ENCODE measurements at regions not wholly inside any gene's neighbourhood (a gene's known extent, or its start where the extent isn't known, plus 50 kb on each side); places are given as distances from the start of the nearest gene placed in this dataset.

DNA sequence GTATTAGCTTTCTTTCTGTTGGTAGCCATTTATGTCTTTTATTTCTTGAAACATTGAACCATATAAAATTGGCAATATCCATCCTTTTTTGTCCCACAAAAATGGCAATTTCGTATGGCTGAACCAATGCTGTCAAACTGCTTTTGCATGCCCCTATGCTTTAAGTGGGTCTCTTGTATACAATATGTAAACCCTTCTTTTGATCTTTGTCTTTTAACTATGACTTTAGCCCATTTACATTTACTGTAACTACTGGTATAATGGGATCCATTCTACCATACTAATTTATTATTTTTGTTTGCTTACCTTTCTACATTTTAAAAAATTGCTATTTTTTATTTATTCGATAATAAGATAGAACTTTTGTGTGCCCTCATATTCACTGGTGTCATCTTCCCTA, 93.4 kb downstream of the TENT4A start:
- TF ChIP-seq CTCF (IDR thresholded peaks at IDR 0.05) = no peak
- no peaks in the 10 kb centered on the region for H3K4me1 ChIP-seq
- no peak overlapping the region for H3K27ac ChIP-seq
- H3K4me3 ChIP-seq = no peak overlapping the region
- DNase-seq (ENCODE audit: low spot score) = no peak
- no peaks in the 10 kb centered on the region for H3K36me3 ChIP-seq
- peaks cover 0 to 14% of the 10 kb centered on the region in 2 donors for H3K9me3 ChIP-seq
- no peaks in the 10 kb centered on the region for H3K27me3 ChIP-seq

GRCh38 chr5:6808462-6808861, 95.2 kb downstream of the TENT4A start:
- DNase-seq (ENCODE audit: low spot score) = no peak

DNA sequence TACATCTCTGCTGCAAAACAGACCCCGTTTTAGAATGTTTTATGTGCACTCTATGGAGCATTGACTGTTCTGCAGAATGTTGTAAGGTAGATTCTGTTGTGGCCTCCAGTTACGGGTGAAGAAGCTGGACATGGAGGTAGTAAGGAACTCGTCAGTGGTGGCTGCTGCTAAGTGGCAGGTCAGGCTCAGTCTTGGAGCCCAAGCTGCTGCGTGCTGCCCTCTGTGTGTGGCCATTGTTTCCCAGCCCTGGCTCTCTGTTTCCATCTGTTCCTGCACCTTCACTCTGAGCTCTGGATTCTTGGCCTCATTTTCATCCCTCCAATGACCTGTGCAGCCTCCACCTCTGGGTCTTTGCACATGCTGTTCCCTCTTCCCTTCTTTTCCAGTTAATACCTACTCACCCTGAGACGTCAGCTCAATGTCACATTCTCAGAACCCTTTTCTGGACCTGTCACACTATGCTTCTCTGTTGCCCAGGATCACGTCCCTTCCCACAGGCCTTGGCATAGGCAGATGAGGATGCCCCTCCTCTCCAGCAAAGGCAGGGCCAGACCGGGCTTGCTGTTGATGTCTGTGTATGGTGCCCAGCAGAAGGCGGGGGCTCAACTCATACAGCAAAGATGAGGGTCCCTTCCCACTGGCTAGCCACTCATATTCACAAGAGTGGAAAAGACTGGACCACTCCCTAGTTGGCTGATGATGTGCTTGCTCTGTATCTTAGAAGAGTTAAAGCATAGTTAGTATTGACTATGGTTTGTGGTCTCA, 97.6 kb downstream of the TENT4A start:
- H3K9me3 ChIP-seq = peaks cover 0 to 14% of the 10 kb centered on the region in 2 donors

More at GRCh38 chr5:6808462-6808861, 95.2 kb downstream of the TENT4A start:
- TF ChIP-seq CTCF (IDR thresholded peaks at IDR 0.05) = no peak
- H3K9me3 ChIP-seq = peaks cover 0 to 14% of the 10 kb centered on the region in 2 donors
- H3K27ac ChIP-seq = no peak overlapping the region
- H3K4me1 ChIP-seq = no peaks in the 10 kb centered on the region
- H3K27me3 ChIP-seq = no peaks in the 10 kb centered on the region
- H3K4me3 ChIP-seq = no peak overlapping the region
- no peaks in the 10 kb centered on the region for H3K36me3 ChIP-seq

DNA sequence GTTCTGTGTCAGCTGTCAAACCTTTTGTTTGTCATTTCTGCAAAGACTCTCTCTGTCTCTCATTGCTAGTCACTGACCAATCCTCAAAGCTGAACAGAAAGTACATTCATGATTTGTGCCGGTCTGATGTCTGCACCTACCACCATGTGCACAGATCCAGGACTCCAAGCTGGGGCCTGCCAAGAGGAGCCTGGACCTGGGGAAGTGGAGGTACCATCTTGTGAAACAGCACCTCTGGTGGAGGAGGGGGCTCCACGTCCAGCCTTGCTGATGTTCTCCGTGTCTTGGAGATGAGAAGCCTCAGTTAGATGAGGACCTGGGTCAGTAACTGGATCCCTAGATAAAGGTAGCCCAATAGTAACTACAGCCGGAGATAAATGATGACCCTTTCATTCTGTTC, 98.9 kb downstream of the TENT4A start:
- TF ChIP-seq CTCF (IDR thresholded peaks at IDR 0.05) = no peak
- Histone ChIP-seq H3K4me1 (no peaks in the 10 kb centered on the region), H3K27me3 (no peaks in the 10 kb centered on the region)

More for the DNA sequence above, 97.6 kb downstream of the TENT4A start:
- TF ChIP-seq CTCF (IDR thresholded peaks at IDR 0.05) = no peak
- Histone ChIP-seq H3K27me3 (no peaks in the 10 kb centered on the region), H3K27ac (no peak overlapping the region), H3K36me3 (no peaks in the 10 kb centered on the region), H3K4me1 (no peaks in the 10 kb centered on the region), H3K4me3 (no peak overlapping the region)
- DNase-seq (ENCODE audit: low spot score) = no peak

DNA sequence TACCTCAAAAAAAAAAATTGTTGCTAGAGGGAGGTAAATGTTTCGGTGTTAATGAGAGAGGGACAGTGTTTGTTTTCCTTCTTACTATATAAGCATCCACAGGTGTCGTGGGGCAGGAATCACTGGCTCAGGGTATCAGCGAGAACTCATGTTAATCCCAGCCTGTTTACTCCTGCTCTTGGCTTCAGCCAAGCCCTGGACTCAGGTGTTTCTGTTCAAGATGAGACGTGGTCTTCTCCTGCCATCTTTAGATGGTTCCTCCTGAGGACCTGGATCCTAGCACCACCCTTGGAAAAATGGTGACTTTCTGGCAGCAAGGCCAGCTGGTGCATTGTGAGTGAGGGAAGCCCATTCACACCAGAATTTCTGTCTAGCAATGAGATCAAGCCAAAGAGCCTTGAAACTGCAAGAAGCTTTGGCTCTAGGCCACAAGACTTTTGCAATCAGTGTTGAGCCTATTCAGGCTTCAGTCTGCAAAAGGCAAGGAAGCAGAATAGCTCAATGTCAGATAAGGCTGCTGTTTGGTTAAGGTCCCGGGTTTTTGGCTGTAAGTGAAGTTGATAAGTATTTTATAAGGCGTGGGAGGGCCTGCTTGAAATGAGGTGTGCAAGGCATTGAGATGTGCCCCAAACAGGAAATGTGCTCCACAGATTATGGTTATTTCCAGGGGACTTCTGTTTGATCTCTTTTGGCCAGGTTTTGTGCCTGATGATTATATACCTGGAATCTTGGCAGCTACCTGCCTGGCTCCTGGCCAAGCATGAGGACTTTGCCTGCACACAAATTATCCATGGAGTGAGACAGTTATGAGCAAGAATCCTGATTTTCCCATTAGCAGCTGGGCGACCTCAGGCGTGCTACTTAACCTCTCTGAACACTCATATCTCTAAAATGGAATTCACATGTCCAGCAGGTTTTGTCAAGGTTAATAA, 99.8 kb downstream of the TENT4A start:
- no peak overlapping the region for H3K4me3 ChIP-seq
- H3K36me3 ChIP-seq = no peaks in the 10 kb centered on the region
- H3K27ac ChIP-seq = no peak overlapping the region
- no peaks in the 10 kb centered on the region for H3K9me3 ChIP-seq
- no peaks in the 10 kb centered on the region for H3K27me3 ChIP-seq
- H3K4me1 ChIP-seq = no peaks in the 10 kb centered on the region
- no peak for TF ChIP-seq CTCF (IDR thresholded peaks at IDR 0.05)
- peak; percentile 70 for DNase-seq (ENCODE audit: low spot score)

More for the DNA sequence above, 98.9 kb downstream of the TENT4A start:
- no peak overlapping the region for H3K4me3 ChIP-seq
- DNase-seq (ENCODE audit: low spot score) = no peak
- no peaks in the 10 kb centered on the region for H3K36me3 ChIP-seq
- H3K9me3 ChIP-seq = peaks cover 0 to 5% of the 10 kb centered on the region in 2 donors
- H3K27ac ChIP-seq = no peak overlapping the region

All from right atrium auricular region (tissue), 2 donors.